ENCODE measurements at regions not wholly inside any gene's neighbourhood (a gene's known extent, or its start where the extent isn't known, plus 50 kb on each side); places are given as distances from the start of the nearest gene placed in this dataset.

DNA sequence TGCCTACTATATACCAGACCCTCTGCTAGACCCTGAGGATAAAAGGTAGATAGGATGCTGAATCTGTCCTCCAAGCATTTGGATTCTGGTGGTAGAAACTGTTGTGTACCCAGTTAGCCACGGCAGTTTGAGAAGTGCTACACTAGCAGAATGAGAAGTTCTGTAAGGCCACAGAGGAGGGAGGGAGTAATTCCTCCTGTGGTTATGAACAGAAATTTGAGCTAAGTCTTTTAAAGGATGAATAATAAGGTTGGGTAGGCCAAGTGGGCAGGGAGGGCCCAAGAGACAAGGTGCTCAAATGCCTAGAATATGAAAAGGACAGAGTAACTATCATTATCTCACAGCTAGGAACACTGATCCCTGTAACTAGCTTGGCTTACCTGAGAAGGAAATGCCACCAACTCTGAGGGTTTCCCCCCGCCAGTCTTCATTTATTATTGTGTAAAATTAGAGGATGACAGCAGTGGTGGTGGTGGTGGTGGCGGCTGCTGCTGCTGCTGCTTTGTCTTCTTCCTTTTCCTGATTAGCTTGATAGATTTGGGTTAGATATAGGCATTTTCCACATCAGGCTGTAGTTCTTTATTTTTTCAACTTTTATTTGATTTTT is 243.3 kb downstream of the PRL start:
- H2AK5ac ChIP-seq (ENCODE audit: insufficient read length, low read length): no peak overlapping the region
- H4K20me1 ChIP-seq (ENCODE audit: control insufficient read depth, insufficient read depth, insufficient read length): no peaks in the 10 kb centered on the region
- peaks cover 38 to 48% (median 40%) of the 10 kb centered on the region in 3 experiments for H3K36me3 Mint-ChIP-seq (ENCODE audit: insufficient read depth in 1 of 3, low read depth in 3 of 3)
- no peak overlapping the region for H3K56ac ChIP-seq (ENCODE audit: insufficient read length, low read depth, low read length)
- H3K27ac ChIP-seq (ENCODE audit: insufficient read length, low read depth, low read length): no peak overlapping the region
- no peak overlapping the region for H2AFZ ChIP-seq (ENCODE audit: low read length)
- H2BK12ac ChIP-seq (ENCODE audit: insufficient read length, low read depth, low read length): no peak overlapping the region
- H3K27ac Mint-ChIP-seq: 0 out of 7 replicates have a peak overlapping the region, but pooled peaks of 1 of the 3 experiments have one; percentile 8
- no peak overlapping the region for H3T11ph ChIP-seq (ENCODE audit: low read length)
- H3K4ac ChIP-seq (ENCODE audit: low read depth, low read length): no peak overlapping the region
- H3K9me3 ChIP-seq (ENCODE audit: control insufficient read depth, low read depth, low read length): no peaks in the 10 kb centered on the region
- DNase-seq: no peak
- H3K9ac ChIP-seq (ENCODE audit: extremely low read depth, insufficient read length, low read length): no peak overlapping the region
- WGBS (ENCODE audit: extremely low coverage, insufficient read length, low lambda C conversion rate): no CpG with 5 or more reads among the region's 3 CpGs
- H3K18ac ChIP-seq (ENCODE audit: insufficient read length, low read depth, low read length): no peak overlapping the region
- H4K8ac ChIP-seq (replicated peaks; ENCODE audit: insufficient read length, low read depth, low read length): no peak overlapping the region
- no peaks in the 10 kb centered on the region for H3K23me2 ChIP-seq (ENCODE audit: insufficient read length, low read depth, low read length, poor library complexity, severe bottlenecking)
- no peaks in the 10 kb centered on the region for H3K27me3 ChIP-seq (ENCODE audit: insufficient read depth, low read length)
- H3K4me2 ChIP-seq (ENCODE audit: insufficient read depth, insufficient read length, low read length): no peak overlapping the region
- H3K14ac ChIP-seq (ENCODE audit: insufficient read depth, low read length): no peak overlapping the region
- H3K9me3 Mint-ChIP-seq: peaks cover 3 to 5% of the 10 kb centered on the region in 2 experiments; a peak in 3 of 5 replicates
- H3K27me3 Mint-ChIP-seq (ENCODE audit: low read depth): no peaks in the 10 kb centered on the region
- H2BK5ac ChIP-seq (ENCODE audit: insufficient read length, low read length): no peak overlapping the region
- H2BK120ac ChIP-seq (ENCODE audit: low read depth, low read length, poor library complexity, severe bottlenecking): no peak overlapping the region
- H4K91ac ChIP-seq (ENCODE audit: insufficient read length, low read depth, low read length): no peak overlapping the region
- H2BK20ac ChIP-seq (ENCODE audit: low read depth, low read length, poor library complexity, severe bottlenecking): no peak overlapping the region
- peaks cover 7 to 15% of the 10 kb centered on the region in 2 experiments; a peak in 2 of 4 replicates for H3K4me1 Mint-ChIP-seq
- H3K79me2 ChIP-seq (ENCODE audit: insufficient read depth, low read length): no peaks in the 10 kb centered on the region
- TF ChIP-seq, protein P1, sequence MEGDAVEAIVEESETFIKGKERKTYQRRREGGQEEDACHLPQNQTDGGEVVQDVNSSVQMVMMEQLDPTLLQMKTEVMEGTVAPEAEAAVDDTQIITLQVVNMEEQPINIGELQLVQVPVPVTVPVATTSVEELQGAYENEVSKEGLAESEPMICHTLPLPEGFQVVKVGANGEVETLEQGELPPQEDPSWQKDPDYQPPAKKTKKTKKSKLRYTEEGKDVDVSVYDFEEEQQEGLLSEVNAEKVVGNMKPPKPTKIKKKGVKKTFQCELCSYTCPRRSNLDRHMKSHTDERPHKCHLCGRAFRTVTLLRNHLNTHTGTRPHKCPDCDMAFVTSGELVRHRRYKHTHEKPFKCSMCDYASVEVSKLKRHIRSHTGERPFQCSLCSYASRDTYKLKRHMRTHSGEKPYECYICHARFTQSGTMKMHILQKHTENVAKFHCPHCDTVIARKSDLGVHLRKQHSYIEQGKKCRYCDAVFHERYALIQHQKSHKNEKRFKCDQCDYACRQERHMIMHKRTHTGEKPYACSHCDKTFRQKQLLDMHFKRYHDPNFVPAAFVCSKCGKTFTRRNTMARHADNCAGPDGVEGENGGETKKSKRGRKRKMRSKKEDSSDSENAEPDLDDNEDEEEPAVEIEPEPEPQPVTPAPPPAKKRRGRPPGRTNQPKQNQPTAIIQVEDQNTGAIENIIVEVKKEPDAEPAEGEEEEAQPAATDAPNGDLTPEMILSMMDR (conservative IDR thresholded peaks at IDR 0.05): no peak
- no peak overlapping the region for H3K23ac ChIP-seq (ENCODE audit: insufficient read length, low read depth, low read length)
- no peaks in the 10 kb centered on the region for H3K79me1 ChIP-seq (ENCODE audit: insufficient read depth, low read depth, low read length, poor library complexity, severe bottlenecking)
- no peak overlapping the region for H4K5ac ChIP-seq (ENCODE audit: insufficient read length, low read depth, low read length)
- H3K4me3 Mint-ChIP-seq: no peak overlapping the region
- no peaks in the 10 kb centered on the region for H3K4me1 ChIP-seq (ENCODE audit: insufficient read depth, low read length)
- no peak overlapping the region for H2BK15ac ChIP-seq (ENCODE audit: low read depth, low read length)
